ENCODE measurements at regions not wholly inside any gene's neighbourhood (a gene's known extent, or its start where the extent isn't known, plus 50 kb on each side); places are given as distances from the start of the nearest gene placed in this dataset.
A peak's percentile ranks its signal among the peaks of the same experiment; 100 is the strongest.

DNA sequence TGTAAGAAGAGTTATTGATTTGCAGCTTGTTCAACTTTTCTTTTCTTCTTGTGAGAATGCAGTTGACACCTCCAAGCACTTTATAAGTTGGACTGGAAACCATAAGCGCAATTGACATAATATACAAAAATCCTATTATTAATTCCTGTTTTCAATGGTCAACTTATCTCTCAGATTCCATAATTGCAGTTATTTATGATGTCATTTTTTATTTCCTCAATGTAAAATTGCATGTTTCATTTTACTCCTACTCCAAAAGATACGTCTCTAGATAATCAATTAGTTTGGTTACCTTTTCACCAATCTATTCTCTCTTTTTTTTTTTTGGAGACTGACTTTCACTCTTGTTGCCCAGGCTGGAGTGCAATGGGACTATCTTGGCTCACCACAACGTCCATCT lies 1416.1 kb upstream of the CDH6 start (continued):
- TF ChIP-seq JUNB (IDR thresholded peaks at IDR 0.05; ENCODE audit: unreplicated experiment), result no peak
- no peak for TF ChIP-seq STAT1 (IDR thresholded peaks at IDR 0.05; ENCODE audit: unreplicated experiment)
- TF ChIP-seq, protein P1, sequence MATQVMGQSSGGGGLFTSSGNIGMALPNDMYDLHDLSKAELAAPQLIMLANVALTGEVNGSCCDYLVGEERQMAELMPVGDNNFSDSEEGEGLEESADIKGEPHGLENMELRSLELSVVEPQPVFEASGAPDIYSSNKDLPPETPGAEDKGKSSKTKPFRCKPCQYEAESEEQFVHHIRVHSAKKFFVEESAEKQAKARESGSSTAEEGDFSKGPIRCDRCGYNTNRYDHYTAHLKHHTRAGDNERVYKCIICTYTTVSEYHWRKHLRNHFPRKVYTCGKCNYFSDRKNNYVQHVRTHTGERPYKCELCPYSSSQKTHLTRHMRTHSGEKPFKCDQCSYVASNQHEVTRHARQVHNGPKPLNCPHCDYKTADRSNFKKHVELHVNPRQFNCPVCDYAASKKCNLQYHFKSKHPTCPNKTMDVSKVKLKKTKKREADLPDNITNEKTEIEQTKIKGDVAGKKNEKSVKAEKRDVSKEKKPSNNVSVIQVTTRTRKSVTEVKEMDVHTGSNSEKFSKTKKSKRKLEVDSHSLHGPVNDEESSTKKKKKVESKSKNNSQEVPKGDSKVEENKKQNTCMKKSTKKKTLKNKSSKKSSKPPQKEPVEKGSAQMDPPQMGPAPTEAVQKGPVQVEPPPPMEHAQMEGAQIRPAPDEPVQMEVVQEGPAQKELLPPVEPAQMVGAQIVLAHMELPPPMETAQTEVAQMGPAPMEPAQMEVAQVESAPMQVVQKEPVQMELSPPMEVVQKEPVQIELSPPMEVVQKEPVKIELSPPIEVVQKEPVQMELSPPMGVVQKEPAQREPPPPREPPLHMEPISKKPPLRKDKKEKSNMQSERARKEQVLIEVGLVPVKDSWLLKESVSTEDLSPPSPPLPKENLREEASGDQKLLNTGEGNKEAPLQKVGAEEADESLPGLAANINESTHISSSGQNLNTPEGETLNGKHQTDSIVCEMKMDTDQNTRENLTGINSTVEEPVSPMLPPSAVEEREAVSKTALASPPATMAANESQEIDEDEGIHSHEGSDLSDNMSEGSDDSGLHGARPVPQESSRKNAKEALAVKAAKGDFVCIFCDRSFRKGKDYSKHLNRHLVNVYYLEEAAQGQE (IDR thresholded peaks at IDR 0.05; ENCODE audit: unreplicated experiment), result no peak
- no peak for TF ChIP-seq POLR2AphosphoS5 (IDR thresholded peaks at IDR 0.05; ENCODE audit: low read depth)

DNA sequence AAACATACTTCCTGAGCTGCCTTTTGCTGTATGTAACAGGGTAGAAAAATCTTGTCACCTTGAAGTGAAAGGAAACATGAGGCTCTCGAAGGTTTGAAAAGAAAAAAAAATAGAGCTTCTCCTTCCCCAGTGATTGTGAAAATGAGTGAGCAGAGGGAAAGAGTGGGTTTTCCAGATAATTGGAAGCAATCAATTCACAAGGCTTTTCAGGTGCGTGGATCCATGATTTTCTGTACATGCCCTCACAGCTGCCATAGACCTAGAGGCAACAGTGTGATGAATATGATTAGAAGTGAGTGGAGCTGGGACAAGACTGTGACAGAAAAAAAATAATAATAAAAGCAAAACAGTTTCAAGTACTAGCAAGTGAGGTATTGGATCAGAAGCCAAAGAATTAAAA lies 1422.5 kb upstream of the CDH6 start:
- Histone ChIP-seq H3K79me2 (replicated peaks; ENCODE audit: insufficient read depth) (no peaks in the 10 kb centered on the region), H3K4me3 (no peak overlapping the region), H3K27ac (ENCODE audit: low read depth) (no peak overlapping the region), H3K9me2 (ENCODE audit: insufficient read depth) (no peaks in the 10 kb centered on the region), H2AFZ (no peak overlapping the region), H3F3A (replicated peaks; ENCODE audit: low read depth) (no peaks in the 10 kb centered on the region), H3K36me3 (ENCODE audit: insufficient read depth) (no peaks in the 10 kb centered on the region), H4K20me1 (replicated peaks; ENCODE audit: insufficient read depth) (no peaks in the 10 kb centered on the region), H3K4me2 (no peak overlapping the region), H3K27me3 (ENCODE audit: insufficient read depth) (no peaks in the 10 kb centered on the region), H3K4me1 (ENCODE audit: insufficient read depth) (no peaks in the 10 kb centered on the region)
- Mint-ChIP-seq H3K27ac (peak overlapping the region; percentile 34; the same call in 1 of the 2 replicates), H3K4me3 (no peak overlapping the region), H3K36me3 (ENCODE audit: low read depth) (no peaks in the 10 kb centered on the region), H3K9me3 (no peaks in the 10 kb centered on the region), H3K27me3 (ENCODE audit: insufficient read depth, low read depth, poor library complexity) (peaks cover 2% of the 10 kb centered on the region), H3K4me1 (no peaks in the 10 kb centered on the region)
- DNase-seq (ENCODE audit: low spot score) (no peak), ATAC-seq (no peak)
- TF ChIP-seq, protein P2, sequence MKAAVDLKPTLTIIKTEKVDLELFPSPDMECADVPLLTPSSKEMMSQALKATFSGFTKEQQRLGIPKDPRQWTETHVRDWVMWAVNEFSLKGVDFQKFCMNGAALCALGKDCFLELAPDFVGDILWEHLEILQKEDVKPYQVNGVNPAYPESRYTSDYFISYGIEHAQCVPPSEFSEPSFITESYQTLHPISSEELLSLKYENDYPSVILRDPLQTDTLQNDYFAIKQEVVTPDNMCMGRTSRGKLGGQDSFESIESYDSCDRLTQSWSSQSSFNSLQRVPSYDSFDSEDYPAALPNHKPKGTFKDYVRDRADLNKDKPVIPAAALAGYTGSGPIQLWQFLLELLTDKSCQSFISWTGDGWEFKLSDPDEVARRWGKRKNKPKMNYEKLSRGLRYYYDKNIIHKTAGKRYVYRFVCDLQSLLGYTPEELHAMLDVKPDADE (IDR thresholded peaks at IDR 0.05), result no peak
- TF ChIP-seq ZNF331 (CRISPR knock-in tag; IDR thresholded peaks at IDR 0.05; ENCODE audit: low read depth) (no peak), JUNB (IDR thresholded peaks at IDR 0.05; ENCODE audit: unreplicated experiment) (no peak), EZH2phosphoT487 (IDR thresholded peaks at IDR 0.05; ENCODE audit: unreplicated experiment) (no peak), STAT1 (IDR thresholded peaks at IDR 0.05; ENCODE audit: unreplicated experiment) (no peak), ZNF114 (CRISPR knock-in tag; IDR thresholded peaks at IDR 0.05) (no peak), EZH2 (IDR thresholded peaks at IDR 0.05; ENCODE audit: low read depth, unreplicated experiment) (no peak), POLR2AphosphoS5 (IDR thresholded peaks at IDR 0.05; ENCODE audit: low read depth) (no peak)
- TF ChIP-seq, protein P3, sequence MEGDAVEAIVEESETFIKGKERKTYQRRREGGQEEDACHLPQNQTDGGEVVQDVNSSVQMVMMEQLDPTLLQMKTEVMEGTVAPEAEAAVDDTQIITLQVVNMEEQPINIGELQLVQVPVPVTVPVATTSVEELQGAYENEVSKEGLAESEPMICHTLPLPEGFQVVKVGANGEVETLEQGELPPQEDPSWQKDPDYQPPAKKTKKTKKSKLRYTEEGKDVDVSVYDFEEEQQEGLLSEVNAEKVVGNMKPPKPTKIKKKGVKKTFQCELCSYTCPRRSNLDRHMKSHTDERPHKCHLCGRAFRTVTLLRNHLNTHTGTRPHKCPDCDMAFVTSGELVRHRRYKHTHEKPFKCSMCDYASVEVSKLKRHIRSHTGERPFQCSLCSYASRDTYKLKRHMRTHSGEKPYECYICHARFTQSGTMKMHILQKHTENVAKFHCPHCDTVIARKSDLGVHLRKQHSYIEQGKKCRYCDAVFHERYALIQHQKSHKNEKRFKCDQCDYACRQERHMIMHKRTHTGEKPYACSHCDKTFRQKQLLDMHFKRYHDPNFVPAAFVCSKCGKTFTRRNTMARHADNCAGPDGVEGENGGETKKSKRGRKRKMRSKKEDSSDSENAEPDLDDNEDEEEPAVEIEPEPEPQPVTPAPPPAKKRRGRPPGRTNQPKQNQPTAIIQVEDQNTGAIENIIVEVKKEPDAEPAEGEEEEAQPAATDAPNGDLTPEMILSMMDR (conservative IDR thresholded peaks at IDR 0.05; ENCODE audit: low read depth in 2 of 2), result no peak
- TF ChIP-seq, protein P1 (IDR thresholded peaks at IDR 0.05; ENCODE audit: unreplicated experiment), result no peak

All from GM23338 (cell line).